ENCODE measurements at regions not wholly inside any gene's neighbourhood (a gene's known extent, or its start where the extent isn't known, plus 50 kb on each side); places are given as distances from the start of the nearest gene placed in this dataset.
"Not testable (repeated sequence)": the region's sequence is repeated elsewhere in the genome, so short reads cannot be mapped to it uniquely, and the experiment has no call there.

- H4K91ac ChIP-seq (ENCODE audit: insufficient read depth, low read depth, low read length); H3K18ac ChIP-seq (ENCODE audit: low read depth, low read length); H2AK9ac ChIP-seq (replicated peaks; ENCODE audit: low read depth, low read length, poor library complexity); H2BK120ac ChIP-seq (ENCODE audit: low read depth, low read length); H3K23ac ChIP-seq (ENCODE audit: low read depth, low read length); H3K4me3 ChIP-seq (ENCODE audit: insufficient read depth, low read depth, low read length); H3K36me3 ChIP-seq (ENCODE audit: control insufficient read depth, insufficient read depth, low read length); H2AFZ ChIP-seq (replicated peaks; ENCODE audit: low read length, poor library complexity); H3K4me1 ChIP-seq (ENCODE audit: control insufficient read depth, insufficient read depth, low read length); H3K4me2 ChIP-seq (ENCODE audit: low read depth, low read length); H3K79me1 ChIP-seq (ENCODE audit: low read depth in 1 of 2, low read length in 2 of 2); H4K20me1 ChIP-seq (ENCODE audit: insufficient read depth, low read length); H3K14ac ChIP-seq (replicated peaks; ENCODE audit: low read depth, low read length); H2BK20ac ChIP-seq (ENCODE audit: low read depth, low read length); H3K56ac ChIP-seq (ENCODE audit: extremely low read depth, insufficient read depth, low read length); H3K9me1 ChIP-seq (ENCODE audit: insufficient read depth, low read length); POLR2A ChIA-PET (ENCODE audit: unreplicated experiment); H4K8ac ChIP-seq (ENCODE audit: low read depth in 2 of 2, low read length in 2 of 2); H4K5ac ChIP-seq (ENCODE audit: low read depth, low read length); H3K9ac ChIP-seq (ENCODE audit: low read depth, low read length); H3K27ac ChIP-seq (ENCODE audit: insufficient read depth, low read length); H3K27me3 ChIP-seq (ENCODE audit: control insufficient read depth, insufficient read depth, low read length); ATAC-seq (ENCODE audit: low read depth); CTCF ChIA-PET; H2BK15ac ChIP-seq (ENCODE audit: low read depth, low read length); H2AK5ac ChIP-seq (ENCODE audit: low read depth, low read length); intact Hi-C loops (cut with micrococcal nuclease); in situ Hi-C loops (cut with MboI; ENCODE audit: low sequenced_read_pairs); H3K4ac ChIP-seq (ENCODE audit: low read depth, low read length); dilution Hi-C loops (cut with HindIII; ENCODE audit: low sequenced_read_pairs, unreplicated experiment); H3K9me3 ChIP-seq (ENCODE audit: control insufficient read depth, insufficient read depth, low read length); DNase-seq; BruUV-seq (replicated peaks); H2BK5ac ChIP-seq (ENCODE audit: low read depth, low read length, poor library complexity, severe bottlenecking): not testable (repeated sequence)
- 72% methylated on average over 6 of the region's 7 CpGs; no CpG with 5 or more reads in 1 of the 2 experiments for WGBS, 2 experiments (ENCODE audit: extremely low coverage in 2 of 2, insufficient read length in 1 of 2)
Measured at GRCh38 chr22:49698616-49699015, 129.1 kb downstream of the BRD1 start.

All from IMR-90 (cell line).